ENCODE measurements at regions not wholly inside any gene's neighbourhood (a gene's known extent, or its start where the extent isn't known, plus 50 kb on each side); places are given as distances from the start of the nearest gene placed in this dataset.

DNA sequence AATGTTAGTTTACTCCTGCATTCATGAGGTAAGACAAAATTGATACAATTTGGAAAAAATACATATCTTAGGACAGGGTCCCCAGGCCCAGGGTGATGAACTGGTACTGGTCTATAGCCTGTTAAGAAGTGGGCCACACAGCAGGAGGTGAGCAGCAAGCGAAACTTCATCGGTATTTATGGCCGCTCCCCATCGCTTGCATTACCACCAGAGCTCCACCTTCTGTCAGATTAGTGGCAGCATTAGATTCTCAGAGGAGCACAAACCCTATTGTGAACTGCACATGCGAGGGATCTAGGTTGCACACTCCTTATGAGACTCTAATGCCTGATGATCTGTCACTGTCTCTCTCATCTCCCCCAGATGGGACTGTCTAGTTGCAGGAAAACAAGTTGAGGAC, 880.6 kb downstream of the MCTP2 start:
- DNase-seq (no peak), ATAC-seq (no peak)
- Histone ChIP-seq H3K4me3 (no peak overlapping the region), H3K27me3 (no peaks in the 10 kb centered on the region), H3K36me3 (no peaks in the 10 kb centered on the region), H3K4me1 (no peaks in the 10 kb centered on the region), H3K27ac (no peak overlapping the region), H3K9me3 (no peaks in the 10 kb centered on the region)
- TF ChIP-seq CTCF (IDR thresholded peaks at IDR 0.05): no peak
- intact Hi-C loops (cut with DNase I): no loop called here

GRCh38 chr15:95113041-95113440, 881.7 kb downstream of the MCTP2 start:
- intact Hi-C loops (cut with DNase I): no loop called here
- no peak for ATAC-seq
- no peak for TF ChIP-seq CTCF (IDR thresholded peaks at IDR 0.05)

GRCh38 chr15:95119041-95119610, 887.8 kb downstream of the MCTP2 start:
- intact Hi-C loops (cut with DNase I): no loop called here
- Histone ChIP-seq H3K36me3 (no peaks in the 10 kb centered on the region), H3K27me3 (no peaks in the 10 kb centered on the region), H3K4me1 (no peaks in the 10 kb centered on the region), H3K27ac (no peak overlapping the region), H3K9me3 (no peaks in the 10 kb centered on the region), H3K4me3 (no peak overlapping the region)
- TF ChIP-seq CTCF (IDR thresholded peaks at IDR 0.05): no peak
- ATAC-seq (no peak), DNase-seq (no peak)

More at GRCh38 chr15:95113041-95113440, 881.7 kb downstream of the MCTP2 start:
- Histone ChIP-seq H3K9me3 (no peaks in the 10 kb centered on the region), H3K4me3 (no peak overlapping the region), H3K27me3 (no peaks in the 10 kb centered on the region), H3K4me1 (no peaks in the 10 kb centered on the region), H3K36me3 (no peaks in the 10 kb centered on the region), H3K27ac (no peak overlapping the region)
- no peak for DNase-seq

GRCh38 chr15:95120595-95120994, 889.2 kb downstream of the MCTP2 start:
- H3K27ac ChIP-seq: no peak overlapping the region
- no peaks in the 10 kb centered on the region for H3K9me3 ChIP-seq
- no peaks in the 10 kb centered on the region for H3K27me3 ChIP-seq
- DNase-seq (no peak), ATAC-seq (no peak)
- no peak overlapping the region for H3K4me3 ChIP-seq
- intact Hi-C loops (cut with DNase I): no loop called here
- no peaks in the 10 kb centered on the region for H3K4me1 ChIP-seq
- H3K36me3 ChIP-seq: no peaks in the 10 kb centered on the region
- TF ChIP-seq CTCF (IDR thresholded peaks at IDR 0.05): no peak

- DNase-seq (no peak), ATAC-seq (no peak)
- Histone ChIP-seq H3K36me3 (no peaks in the 10 kb centered on the region), H3K27ac (no peak overlapping the region), H3K9me3 (no peaks in the 10 kb centered on the region), H3K4me1 (no peaks in the 10 kb centered on the region), H3K27me3 (no peaks in the 10 kb centered on the region), H3K4me3 (no peak overlapping the region)
- no peak for TF ChIP-seq CTCF (IDR thresholded peaks at IDR 0.05)
- intact Hi-C loops (cut with DNase I): no loop called here
These were observed 889.8 kb downstream of the MCTP2 start for GRCh38 chr15:95121191-95121590.

GRCh38 chr15:95125803-95126202, 894.4 kb downstream of the MCTP2 start:
- no peak for TF ChIP-seq CTCF (IDR thresholded peaks at IDR 0.05)
- Histone ChIP-seq H3K27ac (no peak overlapping the region), H3K9me3 (no peaks in the 10 kb centered on the region), H3K4me1 (peaks cover 7% of the 10 kb centered on the region), H3K27me3 (no peaks in the 10 kb centered on the region), H3K4me3 (no peak overlapping the region), H3K36me3 (no peaks in the 10 kb centered on the region)
- intact Hi-C loops (cut with DNase I): no loop called here
- DNase-seq (no peak), ATAC-seq (no peak)
